Esophagus (tissue), 2 donors: ENCODE measurements at regions not wholly inside any gene's neighbourhood (a gene's known extent, or its start where the extent isn't known, plus 50 kb on each side); places are given as distances from the start of the nearest gene placed in this dataset.
"Not testable (repeated sequence)": the region's sequence is repeated elsewhere in the genome, so short reads cannot be mapped to it uniquely, and the experiment has no call there.

ENCODE experiments used
- H3K27ac ChIP-seq, 2 donors: one replicate each; pipeline ENCODE4 v1.5.1; 2013; ENCODE audit warnings: low read depth in 2 of 2, mild to moderate bottlenecking in 2 of 2, inconsistent platforms in 1 of 2, low read length in 1 of 2, moderate library complexity in 1 of 2
- H3K27me3 ChIP-seq, 2 donors: one replicate each; pipeline ENCODE4 v1.6.1; 2013; ENCODE audit warnings: low read length in 2 of 2, control low read depth in 1 of 2, mild to moderate bottlenecking in 1 of 2; ENCODE audit not compliant: insufficient read depth in 2 of 2, control insufficient read depth in 1 of 2
- H3K36me3 ChIP-seq, 2 donors: one replicate each; pipeline ENCODE4 v1.6.1; 2013; ENCODE audit warnings: low read length in 1 of 2; ENCODE audit not compliant: control insufficient read depth in 2 of 2, insufficient read depth in 2 of 2
- H3K4me1 ChIP-seq, 2 donors: one replicate each; pipeline ENCODE4 v1.6.1; 2013; ENCODE audit warnings: low read length in 1 of 2; ENCODE audit not compliant: control insufficient read depth in 2 of 2, insufficient read depth in 2 of 2
- H3K4me3 ChIP-seq, 2 donors: one replicate each; pipeline ENCODE4 v1.5.1; 2013; ENCODE audit warnings: low read length in 2 of 2, mild to moderate bottlenecking in 2 of 2, low read depth in 1 of 2, moderate library complexity in 1 of 2
- H3K9me3 ChIP-seq, 2 donors: one replicate each; pipeline ENCODE4 v1.6.1; 2013; ENCODE audit warnings: mild to moderate bottlenecking in 2 of 2, low read depth in 1 of 2, low read length in 1 of 2, moderate library complexity in 1 of 2; ENCODE audit not compliant: control insufficient read depth in 2 of 2, insufficient read depth in 1 of 2
- WGBS, 2 donors: extraction: QIAGEN DNeasy Blood & Tissue Kit; methylation state at CpG; one replicate each; pipeline ENCODE4 v1.1.7; 2013; 5-methylcytosine and 5-hydroxymethylcytosine counted together
- donor health status: healthy with polysubstance abuse.
- donor health status: Bipolar disorder and iron deficiency.

DNA sequence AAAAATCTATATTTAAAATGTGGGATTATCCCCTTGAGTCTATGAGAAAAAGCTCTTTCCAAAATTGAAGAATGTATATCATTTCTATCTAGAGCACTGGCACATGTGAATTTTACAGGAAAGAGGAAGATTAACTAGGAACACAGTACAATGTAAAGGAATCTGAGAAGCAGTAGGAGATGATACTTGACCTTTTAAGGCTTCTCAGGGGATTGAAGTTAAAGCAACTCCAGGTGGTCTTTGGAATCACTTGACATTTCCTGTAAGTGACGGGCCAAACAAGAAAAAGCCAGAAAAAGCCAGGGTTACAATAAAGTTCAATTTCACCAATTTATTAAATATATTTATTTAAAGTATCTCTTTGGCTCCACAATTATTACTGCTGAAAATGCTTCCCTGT is 1373.9 kb downstream of the OLFM4 start:
- H3K4me3 ChIP-seq = no peak overlapping the region
- no peaks in the 10 kb centered on the region for H3K36me3 ChIP-seq
- H3K27me3 ChIP-seq = no peaks in the 10 kb centered on the region
- no peaks in the 10 kb centered on the region for H3K4me1 ChIP-seq
- 68 to 75% methylated on average over 1 of the region's 1 CpG for WGBS, 2 donors
- H3K27ac ChIP-seq = no peak overlapping the region
- H3K9me3 ChIP-seq = no peaks in the 10 kb centered on the region

DNA sequence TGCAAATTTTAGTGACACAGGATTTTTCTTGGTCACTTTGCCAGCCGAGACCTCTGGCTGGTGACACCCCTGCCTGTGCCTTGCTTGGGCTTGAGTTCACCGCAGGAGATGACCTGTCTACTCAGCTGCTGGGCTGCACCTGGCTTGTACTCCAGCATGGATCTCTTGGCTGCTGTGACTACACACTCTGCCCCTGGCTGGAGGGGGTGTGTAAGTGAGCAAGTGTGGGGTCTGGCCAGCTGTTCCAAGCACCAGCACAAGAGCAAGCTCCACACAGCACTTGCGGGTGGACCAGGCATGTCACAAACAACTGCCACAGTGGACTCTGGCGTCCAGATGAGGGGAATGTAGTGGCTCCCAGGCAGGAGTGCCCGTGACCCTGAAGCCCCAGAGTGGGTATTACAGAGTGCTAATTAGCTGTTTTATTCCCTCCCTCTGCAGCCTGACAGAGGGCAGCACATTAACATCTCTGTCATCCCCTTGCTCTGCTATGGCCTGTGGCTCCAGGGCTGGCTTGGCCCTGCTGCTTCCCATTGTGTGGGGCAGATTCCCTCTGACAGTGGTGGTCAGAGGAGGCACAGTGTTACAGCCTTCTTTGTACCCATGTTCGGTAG is 1387.2 kb downstream of the OLFM4 start:
- 88 to 95% methylated on average over 6 of the region's 6 CpGs for WGBS, 2 donors
- Histone ChIP-seq H3K27ac (no peak overlapping the region), H3K4me3 (no peak overlapping the region), H3K27me3 (no peaks in the 10 kb centered on the region), H3K9me3 (peaks cover 0 to 2% of the 10 kb centered on the region in 2 donors), H3K4me1 (no peaks in the 10 kb centered on the region), H3K36me3 (no peaks in the 10 kb centered on the region)

DNA sequence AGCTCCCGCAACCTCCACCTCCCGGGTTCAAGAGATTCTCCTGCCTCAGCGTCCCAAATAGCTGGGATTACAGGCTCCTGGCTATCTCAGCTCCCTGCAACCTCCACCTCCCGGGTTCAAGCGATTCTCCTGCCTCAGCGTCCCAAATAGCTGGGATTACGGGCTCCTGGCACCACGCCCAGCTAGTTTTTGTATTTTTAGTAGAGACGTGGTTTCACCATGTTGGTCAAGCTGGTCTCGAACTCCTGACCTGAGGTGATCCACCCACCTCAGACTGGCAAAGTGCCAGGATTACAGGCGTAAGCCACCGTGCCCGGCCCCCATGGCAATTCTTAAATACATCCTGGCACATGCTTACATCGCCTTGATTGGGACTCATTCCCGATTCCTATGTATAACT is 1394.3 kb downstream of the OLFM4 start:
- 81 to 82% methylated on average over 15 of the region's 15 CpGs for WGBS, 2 donors
- not testable (repeated sequence) for H3K9me3 ChIP-seq

DNA sequence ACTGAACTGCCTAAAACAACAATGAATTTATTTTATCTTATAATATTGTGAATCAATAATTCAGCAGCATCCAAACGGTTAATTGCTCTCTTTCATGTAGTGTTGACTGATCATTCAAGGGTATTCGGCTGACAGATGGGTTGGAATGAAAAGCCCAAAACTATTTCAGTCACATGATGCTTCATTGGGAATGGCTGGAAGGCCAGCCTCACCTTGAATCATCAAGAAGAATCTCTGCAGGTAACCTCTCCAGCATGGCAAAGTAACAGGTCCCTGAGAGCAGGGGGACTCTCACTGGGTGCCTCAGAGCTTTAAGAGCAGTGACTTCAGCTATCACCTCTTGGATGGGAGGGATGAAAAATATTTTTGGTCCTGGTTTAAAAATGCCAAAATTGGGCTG is 1395.7 kb downstream of the OLFM4 start:
- Histone ChIP-seq H3K4me3 (no peak overlapping the region), H3K9me3 (no peaks in the 10 kb centered on the region), H3K27me3 (no peaks in the 10 kb centered on the region), H3K27ac (no peak overlapping the region), H3K36me3 (no peaks in the 10 kb centered on the region), H3K4me1 (no peaks in the 10 kb centered on the region)
- 39 to 48% methylated on average over 2 of the region's 2 CpGs for WGBS, 2 donors

More for the DNA sequence above, 1394.3 kb downstream of the OLFM4 start:
- H3K36me3 ChIP-seq, H3K4me1 ChIP-seq, H3K27ac ChIP-seq, H3K4me3 ChIP-seq, H3K27me3 ChIP-seq: not testable (repeated sequence)

DNA sequence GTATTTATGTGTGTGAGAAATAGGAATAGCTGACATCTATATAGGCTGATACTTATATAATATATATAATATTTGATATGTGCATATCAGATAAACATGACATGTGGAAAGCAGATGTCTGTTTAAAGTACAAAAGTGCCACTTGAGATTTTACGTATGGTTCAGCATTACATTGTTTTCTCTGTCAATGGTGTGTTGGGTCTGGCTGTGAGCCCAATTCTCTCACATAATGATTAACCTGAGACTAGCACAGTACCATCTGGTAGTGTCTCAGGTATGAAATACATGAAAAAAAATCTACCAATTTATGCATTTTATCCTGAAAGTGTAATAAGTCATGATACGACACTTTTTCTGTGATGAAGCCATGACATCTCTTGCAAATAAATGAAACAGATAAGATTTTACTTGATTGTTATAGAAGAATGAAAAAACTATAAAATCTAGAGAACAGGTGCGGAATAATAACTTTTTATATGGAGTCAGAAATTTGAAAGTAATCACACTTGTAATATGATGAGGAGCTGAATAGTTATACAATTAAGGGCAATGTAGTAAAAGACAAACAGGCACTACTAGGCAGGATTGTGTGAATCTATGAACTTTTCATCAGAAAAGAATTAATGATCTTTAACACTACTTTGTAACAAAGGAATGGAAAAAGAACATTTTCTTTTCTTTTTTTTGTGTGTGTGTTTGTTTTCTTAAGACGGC is 1405.0 kb downstream of the OLFM4 start:
- Histone ChIP-seq H3K4me1 (no peaks in the 10 kb centered on the region), H3K9me3 (no peaks in the 10 kb centered on the region)

DNA sequence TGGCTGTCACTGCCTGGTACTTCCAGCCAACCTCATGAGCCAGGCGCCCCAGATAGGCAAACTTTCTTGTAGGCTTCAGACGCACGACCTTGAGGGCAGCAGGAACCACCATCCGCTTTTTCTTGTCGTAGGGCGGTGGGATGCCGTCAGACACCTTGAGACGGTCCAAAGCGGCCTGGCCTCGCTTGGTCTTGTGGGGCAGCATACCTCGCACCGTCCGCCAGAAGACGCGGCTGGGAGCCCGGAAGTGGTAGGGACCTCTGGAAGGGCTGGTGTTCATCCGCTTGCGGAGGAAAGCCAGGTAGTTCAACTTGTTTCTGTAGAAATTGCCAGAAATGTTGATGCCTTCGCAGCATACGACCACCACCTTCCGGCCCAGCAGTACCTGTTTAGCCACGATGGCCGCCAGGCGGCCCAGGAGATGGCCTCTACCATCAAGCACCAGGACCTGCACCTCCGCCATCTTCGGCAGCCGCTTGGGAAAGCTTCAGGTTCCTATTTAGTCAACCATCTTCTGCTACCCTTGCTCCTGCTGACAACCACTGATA is 1412.3 kb downstream of the OLFM4 start:
- H3K27ac ChIP-seq, H3K9me3 ChIP-seq, H3K4me3 ChIP-seq, H3K27me3 ChIP-seq, H3K4me1 ChIP-seq, H3K36me3 ChIP-seq: not testable (repeated sequence)
- 94 to 96% methylated on average over 24 to 27 of the region's 27 CpGs for WGBS, 2 donors

More for the DNA sequence above, 1405.0 kb downstream of the OLFM4 start:
- no peak overlapping the region for H3K4me3 ChIP-seq
- H3K36me3 ChIP-seq = no peaks in the 10 kb centered on the region
- WGBS, 2 donors = 53 to 75% methylated on average over 4 of the region's 4 CpGs
- H3K27me3 ChIP-seq = no peaks in the 10 kb centered on the region
- H3K27ac ChIP-seq = no peak overlapping the region

DNA sequence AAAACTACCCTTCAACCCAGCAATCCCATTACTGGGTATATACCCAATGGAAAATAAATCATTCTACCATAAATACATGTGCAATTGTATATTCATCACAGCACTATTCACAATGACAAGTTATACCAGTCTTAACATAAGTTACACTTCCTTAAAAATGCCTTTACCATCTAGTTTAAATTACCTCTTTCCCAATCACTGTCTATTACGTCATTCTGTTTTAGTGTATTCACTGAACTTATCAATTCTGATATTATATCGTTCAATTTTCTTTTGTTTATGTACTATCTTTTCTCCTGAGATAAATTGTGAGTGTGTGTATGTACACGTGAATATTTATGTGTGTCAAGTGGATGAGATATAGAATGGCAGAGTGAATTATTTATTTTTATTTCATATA is 1416.8 kb downstream of the OLFM4 start:
- H3K27me3 ChIP-seq = no peaks in the 10 kb centered on the region
- no peaks in the 10 kb centered on the region for H3K36me3 ChIP-seq
- no peaks in the 10 kb centered on the region for H3K4me1 ChIP-seq
- WGBS, 2 donors = 65 to 72% methylated on average over 3 of the region's 3 CpGs
- H3K9me3 ChIP-seq = no peaks in the 10 kb centered on the region
- H3K27ac ChIP-seq = no peak overlapping the region
- no peak overlapping the region for H3K4me3 ChIP-seq

DNA sequence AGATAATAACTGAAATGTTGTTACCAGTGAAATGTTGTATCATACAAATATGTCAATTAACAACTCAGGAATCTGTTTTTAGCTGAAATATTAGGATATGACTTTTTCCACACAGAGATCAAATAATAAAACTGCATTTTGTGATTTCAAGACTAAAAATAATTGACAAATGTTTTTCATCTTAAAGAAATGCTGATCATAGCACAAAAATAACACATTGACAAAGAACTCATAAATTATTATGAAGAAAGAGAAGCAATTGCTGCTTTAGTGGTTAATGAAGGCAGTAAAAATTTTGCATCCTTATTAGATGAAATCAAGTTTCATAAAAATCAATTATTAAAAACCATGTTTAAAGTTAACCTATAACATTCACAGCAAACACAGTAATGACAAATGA is 1417.3 kb downstream of the OLFM4 start:
- Histone ChIP-seq H3K4me1 (no peaks in the 10 kb centered on the region), H3K9me3 (no peaks in the 10 kb centered on the region), H3K4me3 (no peak overlapping the region), H3K27me3 (no peaks in the 10 kb centered on the region), H3K27ac (no peak overlapping the region), H3K36me3 (no peaks in the 10 kb centered on the region)

DNA sequence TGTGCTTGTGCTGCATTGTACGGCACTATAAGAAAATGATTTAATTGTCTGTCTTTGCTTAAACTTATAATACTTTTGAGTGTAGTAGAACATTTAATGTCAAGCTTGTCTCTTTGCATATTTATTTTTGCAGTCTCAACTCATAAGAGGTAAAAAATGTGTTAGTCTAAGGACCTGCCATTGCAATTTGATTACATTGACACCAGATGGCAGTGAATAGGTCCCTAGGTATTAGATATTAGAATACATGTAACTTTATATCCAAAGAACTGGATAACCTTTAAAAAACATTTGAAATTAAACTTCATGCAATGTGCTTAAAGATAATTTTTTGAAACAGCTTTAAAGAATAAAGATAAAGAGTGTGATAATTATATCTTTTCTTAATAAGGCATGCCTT is 1421.3 kb downstream of the OLFM4 start:
- H3K27ac ChIP-seq = no peak overlapping the region
- no peaks in the 10 kb centered on the region for H3K27me3 ChIP-seq
- WGBS, 2 donors = 40 to 65% methylated on average over 1 of the region's 1 CpG
- no peaks in the 10 kb centered on the region for H3K36me3 ChIP-seq
- no peaks in the 10 kb centered on the region for H3K4me1 ChIP-seq
- H3K9me3 ChIP-seq = no peaks in the 10 kb centered on the region
- no peak overlapping the region for H3K4me3 ChIP-seq

DNA sequence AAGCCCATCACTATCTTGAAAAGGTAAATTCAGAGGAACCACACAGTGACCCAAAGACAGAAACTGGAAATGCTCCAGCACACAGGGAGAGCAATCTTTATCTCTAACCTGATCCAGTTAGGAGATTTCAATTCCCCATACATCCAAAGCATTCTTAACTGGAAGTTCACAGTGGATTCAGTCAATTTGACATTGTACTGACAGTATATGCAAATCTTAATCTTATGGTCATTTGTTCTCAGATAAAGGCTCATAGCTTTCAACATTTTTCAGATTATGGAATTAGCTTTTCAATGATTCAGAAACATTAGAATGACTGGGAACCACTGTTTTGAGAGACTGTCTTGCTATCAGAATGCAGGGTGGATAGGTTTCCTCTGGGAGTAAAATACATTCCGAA is 1455.6 kb downstream of the OLFM4 start:
- whole genome bisulfite sequencing, 2 donors = 76 to 87% methylated on average over 1 of the region's 1 CpG
- H3K9me3 ChIP-seq = peaks cover 3 to 4% of the 10 kb centered on the region in 2 donors
- H3K27me3 ChIP-seq = no peaks in the 10 kb centered on the region
- H3K4me1 ChIP-seq = no peaks in the 10 kb centered on the region
- no peak overlapping the region for H3K27ac ChIP-seq
- H3K4me3 ChIP-seq = no peak overlapping the region
- no peaks in the 10 kb centered on the region for H3K36me3 ChIP-seq
